Mesothelial cell of epicardium (in vitro differentiated cells): ENCODE measurements at regions not wholly inside any gene's neighbourhood (a gene's known extent, or its start where the extent isn't known, plus 50 kb on each side); places are given as distances from the start of the nearest gene placed in this dataset.

Experiments used
- DNase-seq, 2 experiments: peaks; one replicate each; pipeline ENCODE4 v3.0.0; 2021; ENCODE audit warnings: low spot score in 2 of 2; ENCODE audit not compliant: unreplicated experiment in 2 of 2
- H3K27ac Mint-ChIP-seq: 2 replicates; pipeline ENCODE4 v1.8.0; 2021; ENCODE audit warnings: mixed read lengths
- H3K27me3 Mint-ChIP-seq: 2 replicates; pipeline ENCODE4 v1.8.0; 2021; ENCODE audit warnings: low read depth, mixed read lengths
- H3K36me3 Mint-ChIP-seq: 2 replicates; pipeline ENCODE4 v1.8.0; 2021; ENCODE audit warnings: mixed read lengths
- H3K4me1 Mint-ChIP-seq: 2 replicates; pipeline ENCODE4 v1.8.0; 2021; ENCODE audit warnings: mixed read lengths
- H3K4me3 Mint-ChIP-seq: 2 replicates; pipeline ENCODE4 v1.8.0; 2021; ENCODE audit warnings: mild to moderate bottlenecking, moderate library complexity, mixed read lengths
- H3K9me3 Mint-ChIP-seq: 2 replicates; pipeline ENCODE4 v1.8.0; 2021; ENCODE audit warnings: mixed read lengths
- TF ChIP-seq, protein P1 (sequence below): fragments of 200-600 bp; sonication (generic); IDR thresholded peaks from one replicate; pipeline ENCODE4 v1.5.0; 2021; ENCODE audit warnings: antibody characterized with exemption; ENCODE audit not compliant: unreplicated experiment

DNA sequence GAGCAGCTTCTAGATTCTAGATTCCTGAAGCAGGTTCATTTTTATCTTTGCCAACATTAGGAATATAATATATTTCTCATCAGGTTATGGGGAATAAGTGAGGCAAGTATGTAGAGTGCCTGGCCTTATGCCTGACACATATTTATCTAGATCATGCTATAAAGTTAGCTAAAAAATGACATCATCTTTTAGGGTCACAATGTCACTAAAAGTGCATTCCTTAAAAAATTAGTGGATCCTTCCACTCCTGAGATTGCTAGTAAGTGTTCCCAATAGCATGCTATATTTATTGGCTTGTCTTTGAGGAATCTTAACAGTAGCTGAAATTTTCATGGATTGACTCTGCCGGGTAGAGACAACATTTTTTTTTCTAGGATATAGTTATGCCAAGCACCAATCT lies 305.9 kb upstream of the TMCO5A start:
- H3K36me3 Mint-ChIP-seq: no peaks in the 10 kb centered on the region
- H3K9me3 Mint-ChIP-seq: no peaks in the 10 kb centered on the region
- H3K4me1 Mint-ChIP-seq: no peaks in the 10 kb centered on the region
- no peak overlapping the region for H3K4me3 Mint-ChIP-seq
- TF ChIP-seq, protein P1, sequence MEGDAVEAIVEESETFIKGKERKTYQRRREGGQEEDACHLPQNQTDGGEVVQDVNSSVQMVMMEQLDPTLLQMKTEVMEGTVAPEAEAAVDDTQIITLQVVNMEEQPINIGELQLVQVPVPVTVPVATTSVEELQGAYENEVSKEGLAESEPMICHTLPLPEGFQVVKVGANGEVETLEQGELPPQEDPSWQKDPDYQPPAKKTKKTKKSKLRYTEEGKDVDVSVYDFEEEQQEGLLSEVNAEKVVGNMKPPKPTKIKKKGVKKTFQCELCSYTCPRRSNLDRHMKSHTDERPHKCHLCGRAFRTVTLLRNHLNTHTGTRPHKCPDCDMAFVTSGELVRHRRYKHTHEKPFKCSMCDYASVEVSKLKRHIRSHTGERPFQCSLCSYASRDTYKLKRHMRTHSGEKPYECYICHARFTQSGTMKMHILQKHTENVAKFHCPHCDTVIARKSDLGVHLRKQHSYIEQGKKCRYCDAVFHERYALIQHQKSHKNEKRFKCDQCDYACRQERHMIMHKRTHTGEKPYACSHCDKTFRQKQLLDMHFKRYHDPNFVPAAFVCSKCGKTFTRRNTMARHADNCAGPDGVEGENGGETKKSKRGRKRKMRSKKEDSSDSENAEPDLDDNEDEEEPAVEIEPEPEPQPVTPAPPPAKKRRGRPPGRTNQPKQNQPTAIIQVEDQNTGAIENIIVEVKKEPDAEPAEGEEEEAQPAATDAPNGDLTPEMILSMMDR: no peak
- H3K27me3 Mint-ChIP-seq: peaks cover 9% of the 10 kb centered on the region
- H3K27ac Mint-ChIP-seq: no peak overlapping the region
- DNase-seq: no peak

DNA sequence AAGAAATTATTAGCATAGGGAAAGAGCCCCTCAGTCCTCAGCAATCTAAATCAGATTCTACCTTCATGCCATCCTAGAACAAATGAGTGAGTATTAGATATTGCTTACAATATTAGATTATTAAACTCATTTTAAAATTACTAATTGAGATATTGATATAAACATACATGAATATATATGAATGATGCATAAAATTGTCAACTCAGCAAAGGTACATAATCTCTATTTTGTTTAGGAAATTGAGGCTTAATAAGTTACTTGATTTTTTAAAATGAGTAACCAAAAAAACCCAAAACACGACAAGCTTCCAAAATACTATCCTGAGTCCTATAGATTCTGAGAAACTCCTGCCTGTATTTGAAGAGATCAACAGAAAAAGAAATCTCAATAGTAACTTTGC lies 297.7 kb upstream of the TMCO5A start:
- peaks cover 10% of the 10 kb centered on the region for H3K9me3 Mint-ChIP-seq
- DNase-seq: no peak
- H3K4me3 Mint-ChIP-seq: no peak overlapping the region
- H3K27me3 Mint-ChIP-seq: peaks cover 24% of the 10 kb centered on the region
- H3K36me3 Mint-ChIP-seq: no peaks in the 10 kb centered on the region
- no peaks in the 10 kb centered on the region for H3K4me1 Mint-ChIP-seq
- TF ChIP-seq, protein P1: no peak
- no peak overlapping the region for H3K27ac Mint-ChIP-seq

DNA sequence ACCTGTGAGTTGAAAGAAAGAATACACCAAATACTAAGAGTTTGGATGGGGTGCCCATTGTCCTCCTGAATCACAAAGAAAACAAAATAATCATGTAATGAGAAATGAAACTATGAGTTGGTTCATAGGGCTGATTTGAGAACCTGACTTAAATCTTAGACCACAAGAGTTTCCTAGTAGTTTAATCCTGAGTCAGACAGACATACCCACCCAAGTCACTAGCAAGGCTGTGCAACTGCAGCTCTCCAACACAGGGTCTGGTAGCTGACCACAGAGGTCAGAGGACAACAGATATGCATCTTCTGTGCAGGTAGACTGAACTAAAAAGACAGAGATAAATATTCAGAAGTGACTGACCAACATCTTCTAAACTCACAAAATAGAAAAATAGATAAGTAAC lies 296.3 kb upstream of the TMCO5A start:
- no peak for DNase-seq
- Mint-ChIP-seq H3K4me1 (no peaks in the 10 kb centered on the region), H3K27me3 (peaks cover 21% of the 10 kb centered on the region), H3K36me3 (no peaks in the 10 kb centered on the region), H3K4me3 (no peak overlapping the region), H3K9me3 (peaks cover 10% of the 10 kb centered on the region), H3K27ac (no peak overlapping the region)
- TF ChIP-seq, protein P1: no peak

DNA sequence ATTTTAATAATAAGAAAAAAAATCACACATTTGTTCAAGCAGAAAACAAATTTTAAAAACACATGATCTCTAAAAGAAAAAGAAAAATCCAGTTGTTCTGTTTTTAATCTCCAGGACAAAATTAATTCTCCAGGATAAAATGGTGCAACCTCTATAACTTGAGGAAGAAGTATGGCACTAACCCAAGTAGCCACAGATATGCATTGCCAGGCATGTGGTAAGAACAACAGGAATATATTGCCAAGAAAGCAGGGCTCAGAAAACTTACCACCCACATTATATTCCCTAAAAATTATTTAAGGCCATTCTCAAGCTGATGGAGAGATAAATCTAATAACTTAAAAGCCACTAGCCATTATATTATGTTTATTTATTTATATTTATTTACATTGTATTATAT lies 295.7 kb upstream of the TMCO5A start:
- H3K9me3 Mint-ChIP-seq: peaks cover 10% of the 10 kb centered on the region
- H3K4me3 Mint-ChIP-seq: no peak overlapping the region
- no peaks in the 10 kb centered on the region for H3K36me3 Mint-ChIP-seq
- peaks cover 21% of the 10 kb centered on the region for H3K27me3 Mint-ChIP-seq
- no peak for DNase-seq
- H3K27ac Mint-ChIP-seq: no peak overlapping the region
- H3K4me1 Mint-ChIP-seq: no peaks in the 10 kb centered on the region
- TF ChIP-seq, protein P1: no peak

DNA sequence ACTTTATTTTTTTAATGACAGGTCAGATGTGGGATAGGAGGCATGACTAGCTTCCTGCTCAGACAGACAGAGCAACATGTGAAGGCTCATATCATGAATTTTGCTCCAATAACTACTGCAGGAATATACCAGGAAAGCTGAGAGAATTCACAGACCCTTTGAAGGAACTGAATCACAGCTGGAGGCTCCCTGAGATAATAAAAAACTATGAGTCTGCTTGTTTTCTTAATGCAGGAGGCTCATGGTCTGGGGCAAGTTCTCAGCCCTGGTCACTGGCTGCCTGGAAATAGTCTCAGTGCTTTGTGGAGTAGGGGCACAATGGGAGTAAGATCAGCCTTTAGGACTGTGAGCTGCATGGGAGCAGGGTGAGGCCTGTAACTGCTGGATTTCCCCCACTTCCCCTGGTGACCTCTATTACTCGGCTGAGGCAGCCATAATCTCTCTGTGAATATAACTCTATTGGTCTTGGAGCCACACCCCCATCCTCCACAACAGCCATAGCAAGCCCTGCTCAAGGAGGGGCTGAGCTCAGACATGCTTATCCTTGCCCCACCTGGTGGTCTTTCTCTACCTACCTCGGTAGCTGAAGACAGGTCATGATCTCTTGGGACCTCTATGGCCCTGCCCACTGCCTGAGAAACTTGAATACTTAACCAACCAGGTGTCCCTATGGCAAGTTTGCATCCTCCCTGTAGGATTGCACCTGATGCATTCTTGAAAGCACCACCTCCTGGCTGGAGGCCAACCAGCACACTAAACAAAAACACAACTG lies 281.6 kb upstream of the TMCO5A start:
- DNase-seq: no peak
- Mint-ChIP-seq H3K4me1 (no peaks in the 10 kb centered on the region), H3K36me3 (peaks cover 9% of the 10 kb centered on the region), H3K9me3 (peaks cover 55% of the 10 kb centered on the region), H3K27me3 (no peaks in the 10 kb centered on the region), H3K27ac (no peak overlapping the region), H3K4me3 (no peak overlapping the region)
- TF ChIP-seq, protein P1: no peak
